ENCODE measurements at regions not wholly inside any gene's neighbourhood (a gene's known extent, or its start where the extent isn't known, plus 50 kb on each side); places are given as distances from the start of the nearest gene placed in this dataset.
"Not testable (repeated sequence)": the region's sequence is repeated elsewhere in the genome, so short reads cannot be mapped to it uniquely, and the experiment has no call there.

DNA sequence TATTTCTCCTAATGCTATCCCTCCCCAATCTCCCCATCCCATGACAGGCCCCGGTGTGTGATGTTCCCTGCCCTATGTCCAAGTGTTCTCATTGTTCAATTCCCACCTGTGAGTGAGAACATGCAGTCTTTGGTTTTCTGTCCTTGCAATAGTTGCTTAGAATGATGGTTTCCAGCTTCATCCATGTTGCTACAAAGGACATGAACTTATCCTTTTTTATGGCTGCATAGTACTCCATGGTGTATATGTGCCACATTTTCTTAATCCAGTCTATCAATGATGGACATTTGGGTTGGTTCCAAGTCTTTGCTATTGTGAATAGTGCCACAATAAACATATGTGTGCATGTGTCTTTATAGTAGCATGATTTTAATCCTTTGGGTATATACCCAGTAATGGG lies 51.3 kb upstream of the RIOK2 start:
- not testable (repeated sequence) for H3K9ac ChIP-seq (ENCODE audit: low read length); H3K4me3 ChIP-seq (ENCODE audit: low read length); H3K9me3 ChIP-seq (ENCODE audit: control insufficient read depth, low read length); H3K36me3 ChIP-seq (ENCODE audit: control insufficient read depth, insufficient read depth, low read length, severe bottlenecking); DNase-seq (ENCODE audit: low read depth); H3K27me3 ChIP-seq (replicated peaks; ENCODE audit: control insufficient read depth, insufficient read depth, low read length); H3K4me1 ChIP-seq (ENCODE audit: control insufficient read depth, insufficient read depth, low read length)

DNA sequence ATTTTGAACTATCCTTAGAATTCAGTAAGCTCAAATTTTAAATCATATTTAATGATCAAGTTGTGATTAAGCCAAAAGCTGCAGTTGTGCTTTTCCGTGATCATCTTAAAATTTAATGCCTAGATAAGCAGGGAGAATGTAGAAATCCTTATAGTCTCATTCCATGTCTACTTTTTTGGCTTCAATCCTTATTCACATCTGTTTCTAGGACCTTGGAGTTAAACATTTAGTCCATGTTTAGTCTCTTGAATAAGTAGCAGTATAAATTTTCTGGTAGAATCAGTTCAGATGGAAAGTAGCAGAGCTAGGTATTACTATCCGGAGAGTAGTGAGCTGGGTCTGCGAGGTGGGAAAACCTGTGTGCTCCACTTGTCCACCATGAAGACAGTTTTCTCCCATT lies 59.3 kb upstream of the RIOK2 start:
- no peak overlapping the region for H3K9ac ChIP-seq (ENCODE audit: low read length)
- DNase-seq (ENCODE audit: low read depth) = no peak
- peaks cover 3% of the 10 kb centered on the region for H3K4me1 ChIP-seq (ENCODE audit: control insufficient read depth, insufficient read depth, low read length)
- H3K9me3 ChIP-seq (ENCODE audit: control insufficient read depth, low read length) = no peaks in the 10 kb centered on the region
- no peaks in the 10 kb centered on the region for H3K36me3 ChIP-seq (ENCODE audit: control insufficient read depth, insufficient read depth, low read length, severe bottlenecking)
- H3K27me3 ChIP-seq (replicated peaks; ENCODE audit: control insufficient read depth, insufficient read depth, low read length) = no peaks in the 10 kb centered on the region
- H3K4me3 ChIP-seq (ENCODE audit: low read length) = no peak overlapping the region

DNA sequence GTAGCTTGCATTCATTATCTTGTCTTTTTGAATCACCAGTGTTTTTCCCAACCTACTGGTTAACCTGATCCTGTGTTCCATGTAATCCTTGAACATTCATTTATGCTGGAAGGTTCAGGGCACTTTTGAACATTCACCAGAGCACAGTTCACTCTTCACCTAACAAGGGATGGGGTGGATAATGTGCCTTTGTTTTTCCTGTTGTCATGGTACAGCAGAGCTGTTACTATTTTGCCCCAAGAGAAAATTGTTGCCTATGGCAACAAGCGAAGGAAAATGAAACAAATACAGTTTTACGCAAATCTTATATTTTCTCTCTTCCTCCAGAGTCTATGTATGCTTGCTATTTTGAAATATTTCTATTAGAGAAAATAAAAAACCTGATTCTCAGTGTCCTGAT lies 60.3 kb upstream of the RIOK2 start:
- Histone ChIP-seq H3K9ac (ENCODE audit: low read length) (no peak overlapping the region), H3K27me3 (replicated peaks; ENCODE audit: control insufficient read depth, insufficient read depth, low read length) (no peaks in the 10 kb centered on the region), H3K4me1 (ENCODE audit: control insufficient read depth, insufficient read depth, low read length) (peaks cover 3% of the 10 kb centered on the region), H3K36me3 (ENCODE audit: control insufficient read depth, insufficient read depth, low read length, severe bottlenecking) (no peaks in the 10 kb centered on the region), H3K4me3 (ENCODE audit: low read length) (no peak overlapping the region), H3K9me3 (ENCODE audit: control insufficient read depth, low read length) (no peaks in the 10 kb centered on the region)
- no peak for DNase-seq (ENCODE audit: low read depth)

DNA sequence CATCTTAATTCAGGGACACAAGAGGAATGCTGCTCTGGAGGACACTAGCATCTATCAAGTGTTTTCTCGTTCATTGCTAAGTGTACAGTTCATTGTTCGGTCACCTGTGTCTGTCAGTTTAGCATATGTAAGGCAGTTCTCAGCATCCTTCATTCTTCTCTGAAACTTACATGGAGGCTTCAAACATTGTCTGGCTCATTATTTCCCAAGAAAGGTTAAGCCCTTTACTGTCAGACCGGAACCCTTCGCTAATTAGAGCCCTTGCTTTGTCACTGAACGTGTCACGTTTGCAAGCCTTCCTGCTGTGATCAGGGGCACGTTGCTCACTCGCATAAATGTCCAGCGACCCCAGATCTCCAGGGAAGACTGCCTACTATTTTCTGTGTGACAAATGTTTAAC lies 62.3 kb upstream of the RIOK2 start:
- H3K9ac ChIP-seq (ENCODE audit: low read length) = no peak overlapping the region
- H3K9me3 ChIP-seq (ENCODE audit: control insufficient read depth, low read length) = no peaks in the 10 kb centered on the region
- H3K4me1 ChIP-seq (ENCODE audit: control insufficient read depth, insufficient read depth, low read length) = peaks cover 3% of the 10 kb centered on the region
- no peaks in the 10 kb centered on the region for H3K27me3 ChIP-seq (replicated peaks; ENCODE audit: control insufficient read depth, insufficient read depth, low read length)
- DNase-seq (ENCODE audit: low read depth) = no peak
- no peaks in the 10 kb centered on the region for H3K36me3 ChIP-seq (ENCODE audit: control insufficient read depth, insufficient read depth, low read length, severe bottlenecking)
- no peak overlapping the region for H3K4me3 ChIP-seq (ENCODE audit: low read length)

DNA sequence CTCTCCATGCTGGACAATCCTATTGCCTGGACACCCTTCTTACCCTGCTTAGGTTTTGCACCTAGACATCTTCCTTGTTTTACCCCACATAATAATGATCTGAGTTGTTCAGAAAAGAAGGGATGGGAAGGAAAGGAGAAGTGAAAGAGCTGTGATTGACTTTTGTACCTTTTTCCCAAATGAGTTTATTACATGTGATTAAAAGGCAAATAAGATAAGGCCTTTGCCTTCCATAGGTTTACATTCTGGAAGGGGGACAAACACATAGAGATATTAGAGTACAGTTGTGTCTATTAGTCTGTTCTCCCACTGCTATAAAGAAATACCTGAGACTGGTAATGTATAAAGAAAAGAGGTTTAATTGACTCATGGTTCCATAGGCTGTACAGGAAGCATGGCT lies 67.1 kb upstream of the RIOK2 start:
- no peak for DNase-seq (ENCODE audit: low read depth)
- no peaks in the 10 kb centered on the region for H3K27me3 ChIP-seq (replicated peaks; ENCODE audit: control insufficient read depth, insufficient read depth, low read length)
- H3K9me3 ChIP-seq (ENCODE audit: control insufficient read depth, low read length) = no peaks in the 10 kb centered on the region
- no peak overlapping the region for H3K4me3 ChIP-seq (ENCODE audit: low read length)
- H3K9ac ChIP-seq (ENCODE audit: low read length) = no peak overlapping the region
- H3K4me1 ChIP-seq (ENCODE audit: control insufficient read depth, insufficient read depth, low read length) = no peaks in the 10 kb centered on the region
- H3K36me3 ChIP-seq (ENCODE audit: control insufficient read depth, insufficient read depth, low read length, severe bottlenecking) = no peaks in the 10 kb centered on the region

DNA sequence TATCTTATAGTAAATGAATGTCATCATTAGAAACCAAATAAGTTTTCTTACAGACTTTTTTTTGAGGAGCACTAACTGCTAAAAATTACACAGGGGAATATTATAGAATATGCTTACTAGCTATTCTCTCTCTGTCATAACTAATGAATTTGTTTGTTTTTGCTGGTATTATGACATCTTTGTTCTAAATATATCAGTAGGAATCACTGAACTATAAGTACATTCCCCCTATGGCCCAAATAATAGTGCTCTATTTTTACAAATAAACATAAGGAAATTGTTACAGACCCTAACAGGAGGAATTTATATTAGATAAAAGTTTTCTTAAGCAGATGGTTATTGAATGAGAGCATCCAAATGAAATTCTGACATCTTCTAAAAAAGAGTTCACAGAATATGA lies 83.0 kb upstream of the RIOK2 start:
- no peaks in the 10 kb centered on the region for H3K27me3 ChIP-seq (replicated peaks; ENCODE audit: control insufficient read depth, insufficient read depth, low read length)
- DNase-seq (ENCODE audit: low read depth) = no peak
- H3K4me3 ChIP-seq (ENCODE audit: low read length) = peak overlapping the region; percentile 35
- H3K36me3 ChIP-seq (ENCODE audit: control insufficient read depth, insufficient read depth, low read length, severe bottlenecking) = no peaks in the 10 kb centered on the region
- H3K4me1 ChIP-seq (ENCODE audit: control insufficient read depth, insufficient read depth, low read length) = peaks cover 21% of the 10 kb centered on the region
- peaks cover 3% of the 10 kb centered on the region for H3K9me3 ChIP-seq (ENCODE audit: control insufficient read depth, low read length)
- H3K9ac ChIP-seq (ENCODE audit: low read length) = peak overlapping the region; percentile 62

DNA sequence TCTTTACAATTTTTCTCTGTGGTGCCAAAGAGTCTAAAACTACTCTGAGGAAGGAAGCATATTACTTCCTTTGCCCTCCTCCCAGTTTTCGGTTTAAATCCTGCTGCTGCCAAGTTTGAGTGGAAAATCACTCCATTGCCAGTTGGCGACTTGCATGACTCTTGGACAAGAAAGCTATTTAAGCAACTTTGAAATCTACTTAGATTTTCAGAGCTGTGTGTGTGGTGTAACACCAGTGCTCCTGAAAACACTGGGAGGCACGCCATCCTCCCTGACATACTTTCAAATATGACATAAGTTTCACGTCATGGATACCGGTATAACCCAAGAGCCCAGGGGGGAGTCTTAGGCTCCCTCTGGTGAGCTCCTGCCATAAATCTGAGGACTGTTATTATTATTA lies 83.5 kb upstream of the RIOK2 start:
- no peaks in the 10 kb centered on the region for H3K27me3 ChIP-seq (replicated peaks; ENCODE audit: control insufficient read depth, insufficient read depth, low read length)
- peak overlapping the region; percentile 62 for H3K9ac ChIP-seq (ENCODE audit: low read length)
- peak overlapping the region; percentile 35 for H3K4me3 ChIP-seq (ENCODE audit: low read length)
- no peaks in the 10 kb centered on the region for H3K36me3 ChIP-seq (ENCODE audit: control insufficient read depth, insufficient read depth, low read length, severe bottlenecking)
- peaks cover 8% of the 10 kb centered on the region for H3K9me3 ChIP-seq (ENCODE audit: control insufficient read depth, low read length)
- no peak for DNase-seq (ENCODE audit: low read depth)
- peaks cover 21% of the 10 kb centered on the region for H3K4me1 ChIP-seq (ENCODE audit: control insufficient read depth, insufficient read depth, low read length)

DNA sequence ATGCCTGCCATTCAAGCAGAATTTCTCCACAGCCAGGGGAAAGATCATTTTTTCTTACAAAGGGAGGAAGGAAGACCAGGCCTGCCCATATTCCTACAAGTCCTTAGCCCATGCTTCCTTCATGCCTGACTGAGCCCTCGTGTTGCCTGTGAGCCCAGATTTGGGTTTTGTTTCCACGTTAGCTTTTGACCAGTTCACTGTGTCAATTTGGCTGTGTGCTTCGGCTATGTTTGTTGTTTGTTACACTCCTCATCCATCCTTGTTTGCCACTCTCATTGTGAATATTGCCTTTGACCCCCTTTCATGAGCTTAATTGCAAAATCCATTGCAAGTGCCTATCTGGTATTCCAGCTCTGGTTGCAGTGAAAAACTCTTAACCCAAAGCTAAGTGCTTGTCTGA lies 84.7 kb upstream of the RIOK2 start:
- Histone ChIP-seq H3K9me3 (ENCODE audit: control insufficient read depth, low read length) (peaks cover 20% of the 10 kb centered on the region), H3K27me3 (replicated peaks; ENCODE audit: control insufficient read depth, insufficient read depth, low read length) (no peaks in the 10 kb centered on the region), H3K4me1 (ENCODE audit: control insufficient read depth, insufficient read depth, low read length) (peaks cover 21% of the 10 kb centered on the region), H3K36me3 (ENCODE audit: control insufficient read depth, insufficient read depth, low read length, severe bottlenecking) (no peaks in the 10 kb centered on the region), H3K4me3 (ENCODE audit: low read length) (no peak overlapping the region), H3K9ac (ENCODE audit: low read length) (peak overlapping the region; percentile 58)
- no peak for DNase-seq (ENCODE audit: low read depth)

DNA sequence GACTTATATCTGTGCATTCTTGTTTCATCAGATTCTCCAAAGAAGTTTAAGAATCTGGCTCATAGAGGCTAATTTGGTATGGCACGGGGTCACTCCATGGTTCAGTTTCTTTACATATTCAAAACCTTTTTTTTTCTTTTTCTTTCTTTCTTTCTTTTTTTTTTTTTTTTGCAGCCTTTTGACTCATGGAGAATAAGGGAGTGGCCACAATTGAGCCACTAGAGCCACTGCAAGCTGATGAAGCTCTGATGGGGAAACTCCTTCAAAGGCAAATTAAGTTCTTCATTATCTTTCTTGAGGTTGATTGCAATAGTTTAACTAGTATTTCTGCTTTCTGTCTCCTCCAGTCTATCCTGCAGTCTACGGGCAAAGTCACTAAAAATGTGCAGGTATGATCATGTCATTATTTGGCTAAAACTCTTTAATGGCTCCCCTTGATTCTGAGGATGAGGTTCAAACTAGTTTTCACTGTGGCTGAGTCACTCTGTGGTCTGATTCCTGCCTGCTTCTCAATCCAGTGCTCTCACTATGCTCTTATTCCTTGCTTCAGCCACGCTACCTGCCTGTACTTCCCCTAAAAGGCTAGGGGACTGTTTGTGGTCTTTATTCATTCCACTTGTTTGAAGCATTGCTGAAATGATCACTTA lies 93.5 kb upstream of the RIOK2 start:
- Histone ChIP-seq H3K4me3 (ENCODE audit: low read length) (no peak overlapping the region), H3K9me3 (ENCODE audit: control insufficient read depth, low read length) (peaks cover 17% of the 10 kb centered on the region), H3K4me1 (ENCODE audit: control insufficient read depth, insufficient read depth, low read length) (peaks cover 3% of the 10 kb centered on the region), H3K9ac (ENCODE audit: low read length) (no peak overlapping the region), H3K27me3 (replicated peaks; ENCODE audit: control insufficient read depth, insufficient read depth, low read length) (no peaks in the 10 kb centered on the region), H3K36me3 (ENCODE audit: control insufficient read depth, insufficient read depth, low read length, severe bottlenecking) (no peaks in the 10 kb centered on the region)
- DNase-seq (ENCODE audit: low read depth) = no peak

DNA sequence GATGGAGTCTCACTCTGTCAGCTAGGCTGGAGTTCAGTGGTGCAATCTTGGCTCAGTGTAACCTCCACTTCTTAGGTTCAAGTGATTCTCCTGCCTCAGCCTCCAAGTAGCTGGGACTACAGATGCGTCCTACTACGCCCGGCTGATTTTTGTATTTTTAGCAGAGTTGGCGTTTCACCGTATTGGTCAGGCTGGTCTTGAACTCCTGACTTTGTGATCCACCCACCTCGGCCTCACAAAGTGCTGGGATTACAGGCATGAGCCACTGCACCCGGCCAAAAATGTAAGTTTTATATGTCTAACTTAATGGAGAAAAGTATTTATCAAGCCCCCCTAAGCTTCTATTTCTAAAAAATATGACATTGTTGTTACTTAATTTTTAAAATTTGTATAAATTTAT lies 98.2 kb upstream of the RIOK2 start:
- Histone ChIP-seq H3K9me3 (ENCODE audit: control insufficient read depth, low read length) (peaks cover 8% of the 10 kb centered on the region), H3K4me1 (ENCODE audit: control insufficient read depth, insufficient read depth, low read length) (no peaks in the 10 kb centered on the region), H3K27me3 (replicated peaks; ENCODE audit: control insufficient read depth, insufficient read depth, low read length) (no peaks in the 10 kb centered on the region), H3K4me3 (ENCODE audit: low read length) (no peak overlapping the region), H3K9ac (ENCODE audit: low read length) (no peak overlapping the region), H3K36me3 (ENCODE audit: control insufficient read depth, insufficient read depth, low read length, severe bottlenecking) (no peaks in the 10 kb centered on the region)
- DNase-seq (ENCODE audit: low read depth) = no peak

DNA sequence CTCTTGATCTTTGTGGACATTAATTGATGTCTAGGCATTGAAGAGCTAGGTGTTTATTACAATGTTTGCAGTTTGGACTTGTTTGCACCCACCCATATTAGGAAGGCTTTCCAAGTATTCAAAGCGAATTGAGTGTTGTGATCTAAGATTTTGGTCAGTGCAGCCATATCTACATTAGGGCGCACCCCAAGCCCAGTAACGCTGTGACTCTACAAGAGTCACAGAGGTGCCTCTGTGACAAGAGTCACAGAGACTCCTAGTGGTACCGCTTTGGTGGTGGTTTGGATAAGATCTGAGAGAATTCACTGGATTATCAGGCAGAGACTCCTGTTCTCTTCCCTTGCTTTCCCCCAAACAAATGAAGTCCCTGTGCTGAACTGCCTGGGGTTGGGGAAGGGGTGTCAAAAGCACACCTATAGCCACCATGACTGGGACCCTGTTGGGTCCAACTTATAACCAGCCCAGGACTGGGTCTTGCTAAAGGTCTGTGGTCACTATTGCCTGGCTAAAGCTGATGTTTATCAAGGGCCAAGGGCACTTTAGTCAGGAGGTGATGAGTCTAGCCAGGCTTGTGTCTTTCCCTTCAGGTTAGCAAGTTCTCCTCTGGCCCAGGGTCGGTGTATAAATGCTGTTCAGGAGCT lies 114.1 kb upstream of the RIOK2 start:
- Histone ChIP-seq H3K4me3 (ENCODE audit: low read length) (no peak overlapping the region), H3K9ac (ENCODE audit: low read length) (no peak overlapping the region), H3K9me3 (ENCODE audit: control insufficient read depth, low read length) (no peaks in the 10 kb centered on the region), H3K36me3 (ENCODE audit: control insufficient read depth, insufficient read depth, low read length, severe bottlenecking) (no peaks in the 10 kb centered on the region), H3K27me3 (replicated peaks; ENCODE audit: control insufficient read depth, insufficient read depth, low read length) (no peaks in the 10 kb centered on the region), H3K4me1 (ENCODE audit: control insufficient read depth, insufficient read depth, low read length) (peaks cover 8% of the 10 kb centered on the region)
- peak; percentile 40 for DNase-seq (ENCODE audit: low read depth)

DNA sequence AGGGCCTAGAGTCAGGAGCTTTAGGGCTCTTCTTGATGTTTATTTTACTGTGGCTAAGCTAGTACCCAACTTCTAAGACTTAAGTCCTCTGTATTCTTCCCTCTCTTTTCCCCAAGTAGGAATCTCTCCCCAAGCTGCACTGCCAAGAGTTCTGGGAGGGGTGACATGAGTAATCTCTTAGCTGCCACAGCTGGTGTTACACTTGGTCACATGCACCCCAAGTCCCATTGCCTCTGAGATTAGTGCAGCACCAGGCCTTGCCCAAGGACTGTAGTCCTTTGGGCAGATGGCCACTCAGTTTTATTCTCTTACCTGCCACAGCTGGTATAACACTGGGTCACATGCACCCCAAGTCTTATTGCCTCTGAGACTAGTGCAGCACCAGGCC lies 114.7 kb upstream of the RIOK2 start:
- Histone ChIP-seq H3K4me3 (ENCODE audit: low read length) (no peak overlapping the region), H3K36me3 (ENCODE audit: control insufficient read depth, insufficient read depth, low read length, severe bottlenecking) (no peaks in the 10 kb centered on the region), H3K9ac (ENCODE audit: low read length) (no peak overlapping the region), H3K4me1 (ENCODE audit: control insufficient read depth, insufficient read depth, low read length) (peaks cover 8% of the 10 kb centered on the region), H3K9me3 (ENCODE audit: control insufficient read depth, low read length) (no peaks in the 10 kb centered on the region), H3K27me3 (replicated peaks; ENCODE audit: control insufficient read depth, insufficient read depth, low read length) (no peaks in the 10 kb centered on the region)
- no peak for DNase-seq (ENCODE audit: low read depth)
